Activated CD4-positive, alpha-beta T cell treated with anti-CD3 and anti-CD28 coated beads for 36 hours (primary cell): ENCODE measurements at regions not wholly inside any gene's neighbourhood (a gene's known extent, or its start where the extent isn't known, plus 50 kb on each side); places are given as distances from the start of the nearest gene placed in this dataset.
"Not testable (repeated sequence)": the region's sequence is repeated elsewhere in the genome, so short reads cannot be mapped to it uniquely, and the experiment has no call there.

Source experiments
- ATAC-seq: fragments of 200-7000 bp; cut with Tn5 transposase; one replicate; pipeline ENCODE4 v1.10.0; 2021; ENCODE audit warnings: mild to moderate bottlenecking, moderate library complexity
- CTCF ChIA-PET: fragments of 350-600 bp; sonication (Branson Sonifier 250); formaldehyde crosslinking; loops from one replicate; lab custom pipeline; 2021; ENCODE audit warnings: antibody characterized with exemption; lab: Charles Lee
- POLR2A ChIA-PET: fragments of 350-600 bp; sonication (Branson Sonifier 250); formaldehyde crosslinking; loops from one replicate; lab custom pipeline; 2021; ENCODE audit warnings: antibody characterized with exemption, inconsistent platforms; lab: Charles Lee
- DNase-seq: peaks from one replicate; pipeline ENCODE4 v3.0.0-alpha.2; 2020
- H3K27ac Mint-ChIP-seq: one replicate; pipeline ENCODE4 v1.8.0; 2021; ENCODE audit warnings: mixed read lengths
- H3K27me3 Mint-ChIP-seq: one replicate; pipeline ENCODE4 v1.8.0; 2021; ENCODE audit warnings: mixed read lengths
- H3K36me3 Mint-ChIP-seq: one replicate; pipeline ENCODE4 v1.8.0; 2021; ENCODE audit warnings: low read depth, mixed read lengths
- H3K4me1 Mint-ChIP-seq: one replicate; pipeline ENCODE4 v1.8.0; 2021; ENCODE audit warnings: mixed read lengths
- H3K4me3 Mint-ChIP-seq: one replicate; pipeline ENCODE4 v1.8.0; 2021; ENCODE audit warnings: mild to moderate bottlenecking, moderate library complexity, mixed read lengths
- H3K9me3 Mint-ChIP-seq: one replicate; pipeline ENCODE4 v1.8.0; 2021; ENCODE audit warnings: low read depth, mixed read lengths
- intact Hi-C, 2 experiments: fragments of 100-400 bp; cut with DNase I in 1 of 2; cut with micrococcal nuclease in 1 of 2; formaldehyde crosslinking; loops; one replicate each; pipeline versions ENCODE4 v1.14.2 to v1.15.1; 2022 to 2024; cut with DNase I, micrococcal nuclease

DNA sequence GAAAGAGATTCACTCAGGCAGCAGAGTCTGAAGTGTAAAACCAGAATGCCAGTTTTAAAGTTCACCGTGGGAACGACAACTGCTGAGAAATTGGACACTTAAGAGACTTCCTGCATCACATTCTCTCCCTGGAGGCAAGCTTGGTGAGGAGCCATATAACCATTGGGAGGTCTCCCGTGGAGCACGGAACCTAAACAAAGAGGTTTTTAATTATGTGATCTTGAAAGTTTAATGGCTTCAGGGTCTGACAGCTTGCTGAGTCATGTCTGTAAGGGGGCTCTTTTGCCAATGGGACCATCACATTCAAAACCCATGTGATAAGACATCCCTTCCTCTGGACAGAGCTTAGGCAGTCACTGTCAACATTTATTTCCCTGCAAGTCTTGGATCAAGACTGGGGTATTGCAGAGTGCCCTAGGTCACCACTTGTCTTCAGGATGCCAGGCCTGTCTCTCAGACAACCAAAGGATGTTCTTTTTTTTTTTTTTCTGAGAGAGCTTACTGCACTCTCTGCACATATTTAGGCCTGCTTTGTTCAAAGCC lies 674.4 kb downstream of the TYW1 start:
- H3K27me3 Mint-ChIP-seq, result no peaks in the 10 kb centered on the region
- ATAC-seq (no peak), DNase-seq (no peak)
- ChIA-PET POLR2A (no interaction called here), CTCF (no interaction called here)
- no peak overlapping the region for H3K4me3 Mint-ChIP-seq
- no peaks in the 10 kb centered on the region for H3K36me3 Mint-ChIP-seq
- H3K27ac Mint-ChIP-seq, result no peak overlapping the region
- peaks cover 33% of the 10 kb centered on the region for H3K9me3 Mint-ChIP-seq
- H3K4me1 Mint-ChIP-seq, result no peaks in the 10 kb centered on the region
- intact Hi-C loops, result loop anchor here in 1 of 2 experiments (10.0 kb wide), 1 partner anchor 56 kb away; no protein-coding TSS in a partner anchor

DNA sequence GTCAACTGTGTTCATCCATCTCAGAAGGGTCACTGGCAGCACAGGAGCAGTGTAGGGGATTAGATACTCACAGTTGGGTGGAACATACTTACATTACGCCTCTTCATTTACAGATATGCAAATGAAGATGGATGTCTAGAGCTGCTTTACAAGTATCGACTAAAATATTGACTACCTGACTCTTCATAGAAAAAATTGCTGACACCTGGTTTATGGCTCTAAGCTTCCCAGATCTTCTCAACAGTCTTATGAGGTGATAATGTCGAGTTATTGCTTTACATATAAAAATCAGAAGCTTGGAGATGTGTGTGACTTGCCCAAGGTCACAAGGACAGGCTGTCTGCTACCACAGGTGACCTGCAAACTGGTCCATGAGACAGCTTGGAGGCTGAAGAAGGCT lies 677.2 kb downstream of the TYW1 start:
- no peak overlapping the region for H3K4me3 Mint-ChIP-seq
- no peaks in the 10 kb centered on the region for H3K27me3 Mint-ChIP-seq
- POLR2A ChIA-PET, result no interaction called here
- no peaks in the 10 kb centered on the region for H3K4me1 Mint-ChIP-seq
- H3K9me3 Mint-ChIP-seq, result peaks cover 36% of the 10 kb centered on the region
- H3K27ac Mint-ChIP-seq, result no peak overlapping the region
- ATAC-seq (no peak), DNase-seq (no peak)
- no peaks in the 10 kb centered on the region for H3K36me3 Mint-ChIP-seq
- intact Hi-C loops, result loop anchor here in 1 of 2 experiments (10.0 kb wide), 1 partner anchor 59 kb away; no protein-coding TSS in a partner anchor
- CTCF ChIA-PET, result no interaction called here

DNA sequence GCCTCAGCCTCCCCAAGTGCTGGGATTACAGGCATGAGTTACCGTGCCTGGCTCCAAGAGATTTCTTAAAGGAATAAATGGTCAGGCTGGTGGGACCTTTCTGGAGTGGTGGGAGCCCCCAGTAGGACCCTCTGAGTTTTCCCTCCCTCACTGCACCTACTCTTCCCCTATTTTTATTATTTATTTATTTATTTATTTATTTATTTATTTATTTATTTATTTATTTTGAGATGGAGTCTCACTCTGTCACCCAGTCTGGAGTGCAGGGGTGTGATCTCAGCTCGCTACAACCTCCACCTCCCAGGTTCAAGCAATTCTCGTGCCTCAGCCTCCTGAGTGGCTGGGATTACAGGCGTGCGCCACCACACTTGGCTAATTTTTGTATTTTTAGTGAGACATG lies 678.2 kb downstream of the TYW1 start:
- CTCF ChIA-PET, H3K27me3 Mint-ChIP-seq, POLR2A ChIA-PET, H3K4me3 Mint-ChIP-seq, DNase-seq, H3K27ac Mint-ChIP-seq, ATAC-seq, H3K4me1 Mint-ChIP-seq, H3K36me3 Mint-ChIP-seq: not testable (repeated sequence)
- intact Hi-C loops, result loop anchor here in 1 of 2 experiments (10.0 kb wide), 1 partner anchor 60 kb away; no protein-coding TSS in a partner anchor
- peaks cover 37% of the 10 kb centered on the region for H3K9me3 Mint-ChIP-seq

DNA sequence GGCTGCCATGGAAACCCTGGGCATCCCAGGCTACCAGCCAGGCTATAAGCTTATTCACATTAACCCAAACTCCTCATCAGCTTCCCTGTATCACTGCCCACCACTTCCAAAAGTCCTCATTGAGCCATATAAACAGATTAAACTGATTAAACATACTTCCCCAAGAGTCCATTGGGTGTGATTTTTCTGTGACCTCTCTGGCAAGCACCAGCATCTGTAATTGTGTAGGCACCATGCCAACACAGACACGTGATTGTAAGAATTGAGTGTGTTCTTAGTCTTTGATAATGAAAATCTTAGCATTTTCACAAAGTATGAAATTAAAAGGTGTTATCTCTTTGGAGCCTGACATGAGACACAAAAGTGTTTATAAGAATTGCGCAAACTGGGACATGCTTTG lies 679.3 kb downstream of the TYW1 start:
- intact Hi-C loops, result loop anchor here in 1 of 2 experiments (10.0 kb wide), 1 partner anchor 61 kb away; no protein-coding TSS in a partner anchor
- ChIA-PET POLR2A (no interaction called here), CTCF (no interaction called here)
- Mint-ChIP-seq H3K27me3 (no peaks in the 10 kb centered on the region), H3K4me3 (no peak overlapping the region), H3K36me3 (no peaks in the 10 kb centered on the region), H3K9me3 (peaks cover 36% of the 10 kb centered on the region), H3K4me1 (no peaks in the 10 kb centered on the region), H3K27ac (no peak overlapping the region)
- no peak for DNase-seq
- ATAC-seq, result no peak

DNA sequence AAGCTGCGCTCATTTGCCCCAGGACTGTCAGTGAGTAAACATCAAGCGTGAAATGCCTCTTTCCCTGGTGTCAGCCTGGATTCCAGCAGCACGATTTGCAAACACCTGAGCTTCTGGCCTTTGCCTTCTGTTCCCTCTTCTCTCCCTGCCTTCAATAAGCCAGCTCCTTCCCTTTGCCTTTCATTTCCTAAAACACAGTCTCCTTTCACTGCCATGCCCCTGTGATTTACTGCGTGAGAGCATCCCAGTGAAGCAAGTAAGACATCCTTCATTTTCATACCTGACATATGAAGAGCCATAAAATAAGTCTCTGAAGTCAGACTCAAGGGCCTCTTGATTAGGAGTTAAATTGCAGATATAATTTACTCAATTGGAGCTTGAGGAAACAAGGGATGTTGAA lies 681.8 kb downstream of the TYW1 start:
- Mint-ChIP-seq H3K27ac (no peak overlapping the region), H3K9me3 (peaks cover 25% of the 10 kb centered on the region), H3K4me3 (no peak overlapping the region), H3K4me1 (no peaks in the 10 kb centered on the region), H3K27me3 (no peaks in the 10 kb centered on the region), H3K36me3 (no peaks in the 10 kb centered on the region)
- ChIA-PET POLR2A (no interaction called here), CTCF (interaction anchor here (0.8 kb wide), 1 partner anchor 53 kb away, joined by 3 read pairs; no protein-coding TSS in a partner anchor)
- DNase-seq (no peak), ATAC-seq (no peak)
- intact Hi-C loops, result loop anchor here in 1 of 2 experiments (10.0 kb wide), 1 partner anchor 64 kb away; no protein-coding TSS in a partner anchor

DNA sequence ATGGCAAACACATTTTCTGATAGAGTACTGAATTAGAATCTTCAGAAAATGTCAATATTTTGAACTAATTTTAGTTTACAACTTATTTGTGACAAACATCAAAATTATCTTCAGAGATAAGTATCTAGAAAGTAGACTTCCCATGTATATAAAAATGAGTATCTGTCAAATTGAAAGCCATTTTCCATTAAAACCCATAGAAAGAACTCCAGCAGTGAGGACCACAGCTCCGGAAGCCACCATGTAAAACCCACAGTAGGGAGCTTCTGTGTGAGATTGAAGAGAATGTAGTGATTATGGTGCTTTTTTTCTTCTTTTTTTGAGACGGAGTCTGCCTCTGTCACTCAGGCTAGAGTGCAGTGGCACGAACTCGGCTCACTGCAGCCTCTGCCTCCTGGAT lies 687.0 kb downstream of the TYW1 start:
- no peak overlapping the region for H3K4me3 Mint-ChIP-seq
- ChIA-PET CTCF (no interaction called here), POLR2A (no interaction called here)
- DNase-seq (no peak), ATAC-seq (no peak)
- intact Hi-C loops, result no loop called here
- no peaks in the 10 kb centered on the region for H3K27me3 Mint-ChIP-seq
- H3K9me3 Mint-ChIP-seq, result peaks cover 12% of the 10 kb centered on the region
- no peaks in the 10 kb centered on the region for H3K4me1 Mint-ChIP-seq
- no peak overlapping the region for H3K27ac Mint-ChIP-seq
- H3K36me3 Mint-ChIP-seq, result no peaks in the 10 kb centered on the region

DNA sequence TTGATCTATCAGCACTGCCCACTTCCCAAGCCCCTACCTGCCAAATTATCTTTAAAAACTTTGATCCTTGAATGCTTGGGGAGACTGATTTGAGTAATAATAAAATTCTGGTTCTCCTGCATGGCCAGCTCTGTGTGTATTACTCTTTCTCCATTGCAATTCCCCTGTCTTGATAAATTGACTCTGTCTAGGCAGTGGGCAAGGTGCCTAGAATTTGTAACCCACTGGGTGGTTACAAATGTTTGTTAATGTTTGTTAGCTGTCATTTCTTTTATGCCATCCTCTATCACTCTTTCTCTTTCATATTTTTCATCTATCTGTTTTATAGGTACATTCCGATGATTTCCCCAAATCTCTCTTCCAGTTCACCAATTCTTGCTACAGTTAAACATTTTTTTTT lies 694.1 kb downstream of the TYW1 start:
- Mint-ChIP-seq H3K36me3 (no peaks in the 10 kb centered on the region), H3K4me1 (no peaks in the 10 kb centered on the region)
- CTCF ChIA-PET, result interaction anchor here (0.6 to 0.9 kb wide), 3 partner anchors 53 to 77 kb away, joined by 3 to 4 read pairs (median 3); no protein-coding TSS in a partner anchor

DNA sequence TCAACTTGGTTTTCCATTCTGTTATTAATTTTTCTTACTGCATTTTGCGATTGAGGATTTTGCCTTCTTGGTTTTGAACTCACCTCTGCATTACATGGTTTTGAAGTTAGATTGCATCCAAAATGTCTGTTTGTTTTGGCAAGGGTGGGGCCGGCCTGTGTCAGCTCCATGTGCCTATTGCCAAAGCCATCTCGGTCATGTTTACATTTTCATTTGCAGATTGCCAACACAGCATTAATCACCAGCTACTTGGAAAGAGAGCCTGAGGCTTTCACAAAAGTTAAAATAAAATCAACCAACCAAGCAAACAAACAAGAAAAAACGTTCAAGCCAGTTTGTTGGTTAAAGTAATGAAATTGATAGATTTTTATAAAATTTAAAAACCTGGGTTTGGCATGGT lies 695.8 kb downstream of the TYW1 start:
- CTCF ChIA-PET, result no interaction called here
- H3K4me3 Mint-ChIP-seq, result no peak overlapping the region
- no peak for ATAC-seq

More for the DNA sequence above, 694.1 kb downstream of the TYW1 start:
- ATAC-seq (no peak), DNase-seq (no peak)
- intact Hi-C loops, result no loop called here
- H3K27ac Mint-ChIP-seq, result no peak overlapping the region
- POLR2A ChIA-PET, result no interaction called here
- H3K27me3 Mint-ChIP-seq, result no peaks in the 10 kb centered on the region
- no peak overlapping the region for H3K4me3 Mint-ChIP-seq
- peaks cover 5% of the 10 kb centered on the region for H3K9me3 Mint-ChIP-seq

DNA sequence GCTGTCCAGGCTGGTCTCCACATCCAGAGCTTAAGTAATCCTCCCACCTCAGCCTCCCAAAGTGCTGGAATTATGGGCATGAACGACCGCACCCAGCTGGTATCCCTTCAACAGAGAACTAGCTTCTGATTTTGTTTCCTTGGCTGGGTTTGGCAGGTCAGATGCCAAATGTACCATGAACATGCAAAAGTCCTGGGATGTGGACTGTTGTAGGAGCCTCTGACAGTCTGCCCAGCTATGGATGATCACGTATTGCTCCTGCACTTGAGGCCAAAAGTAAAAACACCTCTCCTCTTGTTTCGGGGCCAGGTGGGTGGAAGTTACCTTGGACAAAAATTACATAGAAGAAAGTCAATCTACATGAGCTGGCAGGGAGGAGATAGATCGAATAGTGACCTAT lies 699.5 kb downstream of the TYW1 start:
- intact Hi-C loops, result no loop called here
- POLR2A ChIA-PET, result no interaction called here
- ATAC-seq, result no peak
- Mint-ChIP-seq H3K27ac (no peak overlapping the region), H3K4me3 (no peak overlapping the region), H3K9me3 (peaks cover 12% of the 10 kb centered on the region), H3K4me1 (no peaks in the 10 kb centered on the region), H3K36me3 (no peaks in the 10 kb centered on the region), H3K27me3 (no peaks in the 10 kb centered on the region)
- CTCF ChIA-PET, result no interaction called here
- no peak for DNase-seq

More for the DNA sequence above, 695.8 kb downstream of the TYW1 start:
- intact Hi-C loops, result no loop called here
- POLR2A ChIA-PET, result no interaction called here
- no peaks in the 10 kb centered on the region for H3K36me3 Mint-ChIP-seq
- H3K9me3 Mint-ChIP-seq, result peaks cover 7% of the 10 kb centered on the region
- no peak overlapping the region for H3K27ac Mint-ChIP-seq
- H3K27me3 Mint-ChIP-seq, result no peaks in the 10 kb centered on the region
- no peak for DNase-seq
- no peaks in the 10 kb centered on the region for H3K4me1 Mint-ChIP-seq

DNA sequence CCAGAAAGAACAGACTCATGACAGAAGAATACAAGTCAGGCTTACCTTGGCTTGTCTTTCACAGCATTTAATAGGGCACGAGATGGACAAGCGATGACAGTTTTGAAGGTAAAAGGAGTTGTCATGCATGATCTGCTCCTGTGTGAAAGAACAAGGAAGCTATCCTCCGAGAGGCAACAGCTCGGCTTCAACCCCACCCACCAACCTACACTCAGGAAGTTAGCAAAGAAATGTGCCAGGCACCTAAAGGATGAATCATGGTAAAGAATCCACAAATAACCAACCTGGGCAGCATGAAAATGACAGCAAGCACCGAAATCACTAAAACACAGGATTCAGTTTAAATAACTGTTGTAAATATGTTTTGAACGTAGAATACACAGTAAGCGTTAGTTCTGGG lies 700.2 kb downstream of the TYW1 start:
- ATAC-seq (no peak), DNase-seq (no peak)
- Mint-ChIP-seq H3K27ac (no peak overlapping the region), H3K36me3 (no peaks in the 10 kb centered on the region), H3K4me1 (no peaks in the 10 kb centered on the region), H3K4me3 (no peak overlapping the region), H3K9me3 (peaks cover 15% of the 10 kb centered on the region), H3K27me3 (no peaks in the 10 kb centered on the region)
- intact Hi-C loops, result no loop called here
- ChIA-PET POLR2A (interaction anchor here (0.6 kb wide), 1 partner anchor 21 kb away, joined by 3 read pairs; no protein-coding TSS in a partner anchor), CTCF (no interaction called here)

DNA sequence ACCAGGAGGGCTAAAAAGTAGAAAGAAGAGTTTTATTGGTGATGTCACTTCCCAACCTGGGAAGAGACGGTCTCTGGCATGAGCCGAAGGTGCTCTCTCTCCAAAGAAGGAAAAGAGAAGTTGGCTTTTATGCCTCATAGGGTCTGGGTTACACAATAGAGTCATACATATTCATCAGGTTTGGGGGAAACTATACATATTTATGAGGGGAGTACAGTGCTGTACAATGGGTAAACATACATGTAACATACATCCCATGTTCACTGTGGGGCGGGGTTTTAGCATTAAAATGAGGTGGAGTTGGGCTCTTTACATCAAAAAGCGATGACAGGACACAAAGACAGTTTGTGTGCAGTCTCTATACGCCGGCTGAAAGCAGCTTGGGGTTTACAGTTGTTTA lies 701.7 kb downstream of the TYW1 start:
- intact Hi-C loops, result no loop called here
- H3K27ac Mint-ChIP-seq, result no peak overlapping the region
- H3K4me1 Mint-ChIP-seq, result no peaks in the 10 kb centered on the region
- DNase-seq (no peak), ATAC-seq (no peak)
- no peaks in the 10 kb centered on the region for H3K36me3 Mint-ChIP-seq
- H3K27me3 Mint-ChIP-seq, result no peaks in the 10 kb centered on the region
- H3K4me3 Mint-ChIP-seq, result no peak overlapping the region
- ChIA-PET CTCF (interaction anchor here (0.7 kb wide), 1 partner anchor 259 kb away, joined by 3 read pairs; no protein-coding TSS in a partner anchor), POLR2A (no interaction called here)
- peaks cover 12% of the 10 kb centered on the region for H3K9me3 Mint-ChIP-seq

DNA sequence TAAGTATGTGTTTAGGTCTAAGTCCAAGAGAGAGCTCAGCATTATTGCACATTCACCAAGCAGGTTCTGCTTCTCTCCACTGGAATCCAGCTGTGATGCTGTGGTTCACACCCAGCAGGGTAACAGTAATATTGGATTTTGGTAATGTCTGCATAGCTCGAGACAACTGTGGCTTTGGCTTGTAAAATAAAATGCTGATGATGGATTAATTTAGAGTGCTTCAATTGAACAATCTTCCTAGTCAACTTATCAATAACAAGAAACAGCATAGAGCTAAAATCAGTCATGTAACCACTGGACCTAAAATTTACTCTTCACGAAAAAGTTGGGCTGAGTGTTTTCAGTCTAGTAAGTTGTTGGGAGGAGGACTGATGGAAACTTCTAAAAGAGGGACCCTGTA lies 709.2 kb downstream of the TYW1 start:
- Mint-ChIP-seq H3K9me3 (peaks cover 25% of the 10 kb centered on the region), H3K27ac (no peak overlapping the region)
- CTCF ChIA-PET, result no interaction called here

More for the DNA sequence above, 709.2 kb downstream of the TYW1 start:
- H3K36me3 Mint-ChIP-seq, result no peaks in the 10 kb centered on the region
- no peaks in the 10 kb centered on the region for H3K4me1 Mint-ChIP-seq
- intact Hi-C loops, result no loop called here
- no peak overlapping the region for H3K4me3 Mint-ChIP-seq
- no peaks in the 10 kb centered on the region for H3K27me3 Mint-ChIP-seq
- ATAC-seq (no peak), DNase-seq (no peak)
- POLR2A ChIA-PET, result no interaction called here
